ENCODE measurements at regions not wholly inside any gene's neighbourhood (a gene's known extent, or its start where the extent isn't known, plus 50 kb on each side); places are given as distances from the start of the nearest gene placed in this dataset.

DNA sequence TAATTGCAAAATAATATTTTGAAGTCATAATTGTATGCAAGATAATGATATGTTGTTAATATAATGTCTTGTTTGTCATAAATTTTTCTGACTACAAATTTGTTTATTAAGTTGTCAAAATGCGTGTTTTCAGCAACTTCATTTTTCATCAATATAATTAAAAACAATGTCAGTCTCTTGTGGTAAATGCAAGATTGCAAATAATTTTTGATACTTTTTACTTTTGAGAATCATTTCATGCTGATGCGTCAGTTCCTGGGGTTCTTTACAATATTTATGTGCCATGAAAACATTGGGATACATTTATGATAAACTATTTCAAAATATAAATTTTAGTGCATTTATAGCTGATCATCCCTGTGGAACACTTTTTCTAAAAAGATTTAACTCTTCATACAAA, 1504.8 kb downstream of the BRD1 start:
- no peak overlapping the region for H3K4me3 ChIP-seq (replicated peaks; ENCODE audit: low read depth, low read length)
- no peaks in the 10 kb centered on the region for H3K27me3 ChIP-seq (replicated peaks; ENCODE audit: control insufficient read depth, insufficient read depth, low read length)
- no peaks in the 10 kb centered on the region for H3K36me3 ChIP-seq (ENCODE audit: control insufficient read depth, insufficient read depth, low read length)
- DNase-seq (ENCODE audit: extremely low read depth, insufficient read length) = no peak
- TF ChIP-seq CTCF (IDR thresholded peaks at IDR 0.05; ENCODE audit: insufficient read depth, low read length, poor library complexity, severe bottlenecking) = no peak

DNA sequence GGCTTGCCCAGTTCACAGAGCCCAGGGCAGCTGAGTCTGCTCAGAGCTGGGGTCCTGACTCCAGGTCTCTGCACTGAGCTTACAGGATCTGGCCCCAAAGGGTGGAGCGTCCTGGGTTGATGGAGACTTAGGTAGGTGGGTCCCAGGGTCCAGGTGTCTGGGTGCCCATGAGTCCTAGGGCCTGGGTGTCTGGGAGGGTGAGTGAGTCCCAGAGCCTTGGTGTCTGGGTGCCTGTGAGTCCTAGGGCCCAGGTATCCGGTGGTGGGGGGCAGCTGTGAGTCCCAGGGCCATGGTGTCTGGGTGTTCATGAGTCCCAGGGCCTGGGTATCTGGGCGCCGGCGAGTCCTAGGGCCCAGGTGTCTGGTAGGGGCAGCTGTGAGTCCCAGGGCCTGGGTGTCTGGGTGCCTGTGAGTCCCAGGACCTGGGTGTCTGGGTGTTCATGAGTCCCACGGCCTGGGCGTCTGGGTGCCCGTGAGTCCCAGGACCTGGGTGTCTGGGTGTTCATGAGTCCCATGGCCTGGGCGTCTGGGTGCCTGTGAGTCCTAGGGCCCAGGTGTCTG, 1505.6 kb downstream of the BRD1 start:
- no peak overlapping the region for H3K4me3 ChIP-seq (replicated peaks; ENCODE audit: low read depth, low read length)
- no peak for TF ChIP-seq CTCF (IDR thresholded peaks at IDR 0.05; ENCODE audit: insufficient read depth, low read length, poor library complexity, severe bottlenecking)
- H3K36me3 ChIP-seq (ENCODE audit: control insufficient read depth, insufficient read depth, low read length) = no peaks in the 10 kb centered on the region
- DNase-seq (ENCODE audit: extremely low read depth, insufficient read length) = no peak
- H3K27me3 ChIP-seq (replicated peaks; ENCODE audit: control insufficient read depth, insufficient read depth, low read length) = no peaks in the 10 kb centered on the region

GRCh38 chr22:48320683-48321451, 1506.8 kb downstream of the BRD1 start:
- Histone ChIP-seq H3K4me3 (replicated peaks; ENCODE audit: low read depth, low read length) (no peak overlapping the region), H3K36me3 (ENCODE audit: control insufficient read depth, insufficient read depth, low read length) (no peaks in the 10 kb centered on the region), H3K27me3 (replicated peaks; ENCODE audit: control insufficient read depth, insufficient read depth, low read length) (no peaks in the 10 kb centered on the region)
- no peak for TF ChIP-seq CTCF (IDR thresholded peaks at IDR 0.05; ENCODE audit: insufficient read depth, low read length, poor library complexity, severe bottlenecking)
- no peak for DNase-seq (ENCODE audit: extremely low read depth, insufficient read length)

- TF ChIP-seq CTCF (IDR thresholded peaks at IDR 0.05; ENCODE audit: insufficient read depth, low read length, poor library complexity, severe bottlenecking) = no peak
- DNase-seq (ENCODE audit: extremely low read depth, insufficient read length) = no peak
Observed at GRCh38 chr22:48320048-48320682, 1507.5 kb downstream of the BRD1 start.

DNA sequence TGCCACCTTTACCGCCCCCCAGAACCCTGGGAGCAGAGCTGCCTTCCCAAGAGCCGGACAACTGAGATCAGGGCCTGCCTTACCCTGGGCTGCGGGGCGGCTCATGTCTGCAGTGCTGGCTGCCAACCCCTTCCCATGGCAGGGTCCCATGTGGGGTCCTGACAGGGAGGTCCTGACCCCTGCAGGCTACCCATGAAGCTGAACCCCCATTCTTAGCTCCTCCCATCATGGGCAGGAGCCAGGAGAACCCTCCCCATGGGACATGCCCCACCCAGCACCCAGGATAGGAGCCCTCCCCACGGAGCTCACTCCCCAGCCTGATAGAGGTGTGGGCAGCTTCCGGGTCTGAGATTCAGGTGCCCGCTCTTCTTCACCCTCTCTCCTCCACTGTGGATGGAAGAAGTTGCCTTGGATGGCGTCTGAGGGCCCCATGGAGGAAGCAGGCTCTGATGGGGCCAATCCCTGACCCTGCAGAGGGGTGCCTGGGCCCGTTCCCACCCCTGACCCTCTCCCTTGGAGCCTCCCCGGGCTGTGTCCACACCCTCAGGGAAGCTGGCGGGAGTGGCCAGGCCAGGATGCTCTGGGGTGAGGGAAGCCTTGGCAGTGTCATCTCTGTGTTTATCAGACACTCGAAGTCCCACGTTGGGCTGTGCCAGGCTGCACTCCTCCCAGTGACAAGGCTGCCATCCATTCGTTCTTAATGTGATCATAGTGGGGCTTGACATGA, 1508.2 kb downstream of the BRD1 start:
- TF ChIP-seq CTCF (IDR thresholded peaks at IDR 0.05; ENCODE audit: insufficient read depth, low read length, poor library complexity, severe bottlenecking) = no peak
- H3K4me3 ChIP-seq (replicated peaks; ENCODE audit: low read depth, low read length) = no peak overlapping the region
- no peaks in the 10 kb centered on the region for H3K27me3 ChIP-seq (replicated peaks; ENCODE audit: control insufficient read depth, insufficient read depth, low read length)
- H3K36me3 ChIP-seq (ENCODE audit: control insufficient read depth, insufficient read depth, low read length) = no peaks in the 10 kb centered on the region
- DNase-seq (ENCODE audit: extremely low read depth, insufficient read length) = no peak

More at GRCh38 chr22:48320048-48320682, 1507.5 kb downstream of the BRD1 start:
- H3K36me3 ChIP-seq (ENCODE audit: control insufficient read depth, insufficient read depth, low read length) = no peaks in the 10 kb centered on the region
- H3K27me3 ChIP-seq (replicated peaks; ENCODE audit: control insufficient read depth, insufficient read depth, low read length) = no peaks in the 10 kb centered on the region
- no peak overlapping the region for H3K4me3 ChIP-seq (replicated peaks; ENCODE audit: low read depth, low read length)
